HEK293T (cell line): ENCODE measurements at regions not wholly inside any gene's neighbourhood (a gene's known extent, or its start where the extent isn't known, plus 50 kb on each side); places are given as distances from the start of the nearest gene placed in this dataset.

ENCODE experiments used
- ELF4 ChIP-seq: fragments of 450-650 bp; IDR thresholded peaks from 2 replicates; pipeline ENCODE4 v1.6.1; 2017; ENCODE audit warnings: antibody characterized with exemption
- NFRKB ChIP-seq: fragments of 450-650 bp; IDR thresholded peaks from 2 replicates; pipeline ENCODE4 v1.6.1; 2016; ENCODE audit warnings: mild to moderate bottlenecking, moderate library complexity
- SP1 ChIP-seq: fragments of 450-650 bp; IDR thresholded peaks from 2 replicates; pipeline ENCODE4 v1.6.1; 2017

DNA sequence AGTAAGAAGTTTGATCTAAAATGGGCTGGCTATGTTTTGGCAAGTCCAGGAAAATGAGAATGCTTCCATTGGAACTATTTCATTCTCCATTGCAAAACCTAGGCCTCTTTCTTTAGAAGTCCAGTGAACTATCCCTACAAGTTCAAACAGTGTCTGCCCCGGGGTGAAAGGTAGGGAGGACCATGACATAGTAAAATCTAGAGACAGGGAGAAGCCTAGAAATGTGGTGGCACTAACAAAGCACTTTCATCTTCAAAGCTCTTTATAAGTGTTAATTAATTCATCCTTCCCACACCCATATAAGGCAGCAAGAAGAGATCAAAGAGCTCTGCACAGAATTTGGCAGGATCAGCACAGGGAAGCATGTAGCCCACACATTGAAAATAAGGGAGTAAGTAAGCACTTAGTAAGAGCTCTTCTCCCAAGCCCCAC is 214.5 kb downstream of the IRS1 start:
- TF ChIP-seq ELF4: no peak
- TF ChIP-seq SP1: no peak
- TF ChIP-seq NFRKB: no peak
